Liver (tissue), 2 donors: ENCODE measurements at regions not wholly inside any gene's neighbourhood (a gene's known extent, or its start where the extent isn't known, plus 50 kb on each side); places are given as distances from the start of the nearest gene placed in this dataset.

Experiments used
- EGR1 ChIP-seq, 2 donors: IDR thresholded peaks; 2 replicates each; pipeline ENCODE4 v1.6.1; 2016 to 2018; ENCODE audit warnings: antibody characterized with exemption in 2 of 2, low read depth in 2 of 2
- TAF1 ChIP-seq: conservative IDR thresholded peaks from 2 replicates; pipeline ENCODE4 v1.6.1; 2016; ENCODE audit warnings: antibody characterized with exemption, mild to moderate bottlenecking
- donor health status: healthy.

GRCh38 chr9:89676281-89676680, 71.5 kb downstream of the GADD45G start:
- TF ChIP-seq EGR1 (IDR thresholded peaks at IDR 0.05; ENCODE audit: low read depth in 2 of 2) (no peak), TAF1 (no peak)
